Brain pericyte (primary cell): ENCODE measurements at regions not wholly inside any gene's neighbourhood (a gene's known extent, or its start where the extent isn't known, plus 50 kb on each side); places are given as distances from the start of the nearest gene placed in this dataset.
"Not testable (repeated sequence)": the region's sequence is repeated elsewhere in the genome, so short reads cannot be mapped to it uniquely, and the experiment has no call there.

Experiments
- DNase-seq: peaks from one replicate; pipeline ENCODE4 v3.0.0-alpha.2; 2012; ENCODE audit warnings: low read depth, low spot score

DNA sequence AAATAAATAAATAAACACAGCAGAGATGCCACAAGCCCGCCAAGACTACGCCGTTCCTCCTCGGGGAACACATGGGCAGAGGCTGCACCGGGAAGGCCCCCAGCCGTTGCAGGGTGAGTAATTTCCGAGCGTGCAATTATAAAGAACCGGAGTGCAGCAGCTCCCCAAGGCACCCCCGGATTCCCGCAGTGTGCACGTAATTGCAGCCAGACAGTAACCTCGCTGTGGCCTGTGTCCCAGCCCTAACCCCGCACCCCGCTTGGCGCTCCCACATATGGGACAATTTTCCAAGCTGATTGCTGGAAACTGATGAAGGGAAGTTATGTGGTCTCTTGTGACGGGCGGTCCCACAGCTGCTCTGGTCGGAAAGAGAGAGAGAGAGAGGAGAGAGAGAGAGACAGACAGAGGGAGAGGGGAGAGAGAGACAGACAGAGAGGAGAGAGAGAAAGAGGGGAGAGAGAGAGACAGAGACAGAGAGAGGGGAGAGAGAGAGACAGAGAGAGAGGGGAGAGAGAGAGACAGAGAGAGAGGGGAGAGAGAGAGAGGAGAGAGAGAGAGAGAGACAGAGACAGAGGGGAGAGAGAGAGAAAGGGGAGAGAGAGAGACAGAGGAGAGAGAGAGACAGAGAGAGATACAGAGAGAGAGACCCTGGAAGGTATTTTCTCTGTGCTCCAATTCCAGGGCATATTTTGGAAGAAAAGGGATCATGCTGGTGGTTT, 275.4 kb downstream of the SHOX start:
- DNase-seq: no peak

DNA sequence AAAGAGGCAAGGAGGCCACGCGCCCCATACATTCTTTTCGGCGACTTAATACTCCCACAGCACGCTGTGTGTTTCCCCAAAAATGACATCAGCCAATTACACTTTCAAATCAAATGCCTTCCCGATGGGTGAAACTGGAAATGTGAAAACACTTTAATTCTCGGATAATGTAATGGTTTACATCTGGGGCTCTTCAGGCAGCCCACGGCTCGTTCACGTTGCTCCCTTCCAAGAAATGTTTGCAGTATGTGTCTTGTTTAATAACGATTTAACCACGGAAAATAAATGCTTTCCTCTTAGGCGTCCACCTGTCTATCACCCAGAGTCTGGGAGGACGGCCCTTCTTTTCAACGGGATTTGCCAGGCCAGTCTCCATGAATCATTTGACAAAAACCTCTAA, 272.5 kb downstream of the SHOX start:
- no peak for DNase-seq

DNA sequence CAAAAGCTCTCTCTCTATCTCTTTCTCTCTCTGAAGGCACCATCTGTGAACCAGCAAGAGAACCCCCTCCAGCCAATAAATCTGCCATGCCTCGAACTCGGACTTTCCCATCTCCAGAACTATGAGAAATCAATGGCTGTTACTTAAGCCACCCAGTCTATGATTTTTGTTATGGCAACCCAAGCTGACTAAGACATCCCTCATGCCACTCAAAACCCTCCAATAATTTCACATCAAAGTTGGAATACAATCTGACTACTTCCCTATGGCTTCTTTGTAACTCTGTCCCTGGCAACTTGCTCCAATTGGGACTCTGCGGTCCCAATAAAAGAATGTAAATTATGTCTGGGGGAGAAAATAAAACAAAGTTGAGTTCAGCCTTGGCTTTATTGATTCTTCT, 265.7 kb downstream of the SHOX start:
- no peak for DNase-seq

DNA sequence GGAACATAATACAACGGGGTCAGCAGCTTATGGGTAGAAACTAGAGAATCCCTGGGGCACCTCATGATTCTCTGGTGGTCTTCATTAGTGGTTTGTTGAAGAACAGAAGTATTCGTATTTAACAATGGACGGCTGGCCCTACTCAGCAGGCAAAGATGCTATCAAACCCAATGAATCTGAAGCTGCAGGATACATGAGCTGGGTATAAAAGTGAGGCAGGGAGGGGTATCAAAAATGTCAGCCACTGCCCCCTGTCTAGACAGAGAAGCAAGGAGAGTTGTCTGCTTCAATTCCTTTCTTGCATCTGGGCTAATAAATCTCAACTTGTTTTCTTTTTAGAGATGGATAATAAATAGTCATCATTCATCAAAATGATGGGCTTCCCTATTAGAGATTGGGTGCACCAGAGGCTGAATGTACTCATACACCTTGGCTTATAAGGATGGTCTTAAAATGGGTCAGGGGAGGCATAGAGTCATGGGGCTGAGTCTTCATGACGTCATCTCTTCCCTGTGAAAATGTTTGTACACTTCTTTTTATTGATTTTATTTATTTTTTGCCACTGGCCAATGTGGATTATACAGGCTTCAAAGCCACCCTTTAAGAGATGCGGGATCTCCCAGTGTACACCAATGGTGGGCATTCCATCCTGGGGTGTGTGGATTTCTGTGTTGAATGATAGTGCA, 259.5 kb downstream of the SHOX start:
- DNase-seq: no peak

DNA sequence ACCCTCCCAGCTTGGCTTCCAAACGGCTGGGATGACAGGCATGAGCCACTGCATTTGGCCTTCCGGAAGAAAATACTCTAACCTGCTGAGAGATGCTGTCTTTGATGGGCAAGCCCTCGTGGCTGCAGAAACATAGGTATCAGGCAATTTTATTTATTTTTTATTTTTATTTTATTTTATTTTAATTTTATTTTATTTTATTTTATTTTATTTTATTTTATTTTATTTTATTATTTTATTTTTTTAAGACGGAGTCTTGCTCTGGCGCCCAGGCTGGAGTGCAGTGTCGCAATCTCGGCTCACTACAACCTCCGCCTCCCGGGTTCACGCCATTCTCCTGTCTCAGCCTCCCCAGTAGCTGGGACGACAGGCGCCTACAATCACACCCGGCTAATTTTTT, 257.1 kb downstream of the SHOX start:
- DNase-seq: not testable (repeated sequence)

DNA sequence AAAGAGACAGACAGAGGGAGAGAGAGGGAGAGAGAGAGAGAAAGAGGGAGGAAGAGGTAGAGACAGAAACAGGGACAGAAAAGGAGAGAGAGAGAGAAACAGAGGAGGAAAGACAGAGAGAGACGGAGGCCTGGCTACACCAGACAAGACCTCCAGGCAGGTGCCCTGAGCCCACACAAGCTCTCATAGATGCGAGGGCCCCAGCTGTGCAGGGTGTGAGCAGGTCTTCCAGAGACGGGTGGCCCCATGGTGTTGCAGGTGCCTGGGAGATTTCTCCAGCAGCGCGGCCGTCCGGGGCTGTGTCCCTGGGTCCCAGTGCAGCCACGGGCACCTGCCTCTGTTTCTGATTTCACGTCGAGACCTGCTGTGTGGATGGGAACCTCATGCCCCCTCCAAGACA, 253.0 kb downstream of the SHOX start:
- no peak for DNase-seq

DNA sequence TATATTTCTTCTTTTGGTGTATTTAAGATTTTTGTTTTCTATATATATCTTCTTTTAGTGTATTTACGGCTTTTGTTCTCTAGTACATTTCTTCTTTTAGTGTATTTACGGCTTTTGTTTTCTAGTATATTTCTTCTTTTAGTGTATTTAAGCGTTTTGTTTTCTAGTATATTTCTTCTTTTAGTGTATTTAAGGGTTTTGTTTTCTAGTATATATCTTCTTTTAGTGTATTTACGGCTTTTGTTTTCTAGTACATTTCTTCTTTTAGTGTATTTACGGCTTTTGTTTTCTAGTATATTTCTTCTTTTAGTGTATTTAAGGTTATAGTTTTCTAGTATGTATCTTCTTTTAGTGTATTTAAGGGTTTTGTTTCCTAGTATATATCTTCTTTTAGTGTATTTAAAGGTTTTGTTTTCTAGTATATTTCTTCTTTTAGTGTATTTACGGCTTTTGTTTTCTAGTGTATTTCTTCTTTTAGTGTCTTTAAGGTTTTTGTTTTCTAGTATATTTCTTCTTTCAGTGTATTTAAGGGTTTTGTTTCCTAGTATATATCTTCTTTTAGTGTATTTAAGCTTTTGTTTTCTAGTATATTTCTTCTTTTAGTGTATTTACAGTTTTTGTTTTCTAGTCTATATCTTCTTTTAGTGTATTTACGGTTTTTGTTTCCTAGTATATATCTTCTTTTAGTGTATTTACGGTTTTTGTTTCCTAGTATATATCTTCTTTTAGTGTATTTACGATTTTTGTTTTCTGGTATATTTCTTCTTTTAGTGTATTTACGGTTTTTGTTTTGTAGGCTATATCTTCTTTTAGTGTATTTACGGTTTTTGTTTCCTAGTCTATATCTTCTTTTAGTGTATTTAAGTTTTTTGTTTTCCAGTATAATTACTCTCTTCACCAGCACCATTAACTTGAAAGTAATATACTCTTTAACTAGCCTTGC, 249.4 kb downstream of the SHOX start:
- DNase-seq: not testable (repeated sequence)

DNA sequence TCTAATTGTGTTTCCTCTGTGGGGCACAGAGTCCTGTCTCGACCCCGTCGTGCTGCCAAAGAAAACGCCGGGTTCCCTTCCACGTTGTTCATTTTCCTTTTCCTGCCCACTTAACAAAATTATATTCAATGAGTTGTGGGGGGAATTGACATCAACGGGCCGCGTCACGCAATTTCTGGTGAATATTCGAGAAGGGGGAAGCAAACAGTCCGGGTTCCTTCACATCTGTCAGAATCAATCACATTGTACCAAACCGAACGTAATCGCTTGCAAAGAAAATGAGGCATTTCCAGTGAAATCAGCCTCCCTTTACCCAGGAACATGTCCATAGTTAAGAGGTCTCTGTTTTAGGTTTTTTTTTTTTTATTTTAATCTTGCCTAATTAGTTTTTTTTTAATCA, 243.5 kb downstream of the SHOX start:
- DNase-seq: no peak

DNA sequence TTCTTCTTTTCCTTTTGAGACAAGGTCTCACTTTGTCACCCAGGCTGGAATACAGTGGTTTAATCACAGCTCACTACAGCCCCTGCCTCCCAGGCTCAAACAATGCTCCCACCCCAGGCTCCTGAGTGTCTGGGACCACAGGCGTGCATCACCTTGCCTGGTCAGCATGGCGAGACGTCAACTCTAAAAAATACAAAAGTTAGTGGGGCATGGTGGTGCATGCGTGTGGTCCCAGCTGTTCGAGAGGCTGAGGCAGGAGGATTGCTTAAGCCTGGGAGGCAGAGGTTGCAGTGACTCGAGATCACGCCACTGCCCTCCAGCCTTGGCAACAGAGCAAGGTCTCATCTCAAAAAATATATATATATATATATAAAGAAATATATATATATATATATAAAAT, 242.4 kb downstream of the SHOX start:
- DNase-seq: no peak

DNA sequence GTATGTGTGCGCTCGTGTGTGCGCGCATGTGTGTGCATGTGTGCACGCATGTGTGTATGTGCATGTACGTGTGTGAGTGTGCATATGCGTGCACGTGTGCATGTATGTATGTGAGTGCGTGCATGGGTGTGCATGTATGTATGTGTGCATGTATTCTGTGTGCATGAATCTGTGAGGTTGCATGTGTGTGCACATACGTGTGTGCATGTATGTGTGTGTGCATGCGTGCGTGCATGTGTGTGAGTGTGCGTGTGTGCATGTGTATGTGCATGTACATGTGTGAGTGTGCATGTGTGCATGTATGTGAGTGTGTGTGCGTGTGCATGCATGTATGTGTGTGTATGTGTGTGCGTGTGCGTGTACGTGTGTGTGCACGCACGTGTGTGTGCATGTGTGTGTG, 241.5 kb downstream of the SHOX start:
- no peak for DNase-seq

DNA sequence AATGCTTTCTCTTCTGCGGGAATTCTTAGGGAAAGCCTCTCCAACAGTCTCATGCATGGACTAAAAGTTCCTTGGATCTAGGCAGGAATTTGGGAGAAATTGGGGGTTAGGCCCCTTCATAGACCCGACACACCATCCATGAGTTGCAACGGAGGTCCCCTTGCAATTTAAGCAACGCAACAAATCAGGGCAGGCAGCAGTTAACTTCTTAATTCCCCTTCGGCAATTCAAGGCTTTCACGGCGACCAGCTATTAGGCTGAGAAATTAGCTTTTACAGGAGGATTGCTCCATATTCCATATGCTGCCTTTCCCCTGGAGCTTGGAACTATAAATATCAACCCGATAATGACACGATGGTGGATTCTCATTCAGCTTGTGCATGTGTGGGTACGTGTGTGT, 241.0 kb downstream of the SHOX start:
- no peak for DNase-seq

DNA sequence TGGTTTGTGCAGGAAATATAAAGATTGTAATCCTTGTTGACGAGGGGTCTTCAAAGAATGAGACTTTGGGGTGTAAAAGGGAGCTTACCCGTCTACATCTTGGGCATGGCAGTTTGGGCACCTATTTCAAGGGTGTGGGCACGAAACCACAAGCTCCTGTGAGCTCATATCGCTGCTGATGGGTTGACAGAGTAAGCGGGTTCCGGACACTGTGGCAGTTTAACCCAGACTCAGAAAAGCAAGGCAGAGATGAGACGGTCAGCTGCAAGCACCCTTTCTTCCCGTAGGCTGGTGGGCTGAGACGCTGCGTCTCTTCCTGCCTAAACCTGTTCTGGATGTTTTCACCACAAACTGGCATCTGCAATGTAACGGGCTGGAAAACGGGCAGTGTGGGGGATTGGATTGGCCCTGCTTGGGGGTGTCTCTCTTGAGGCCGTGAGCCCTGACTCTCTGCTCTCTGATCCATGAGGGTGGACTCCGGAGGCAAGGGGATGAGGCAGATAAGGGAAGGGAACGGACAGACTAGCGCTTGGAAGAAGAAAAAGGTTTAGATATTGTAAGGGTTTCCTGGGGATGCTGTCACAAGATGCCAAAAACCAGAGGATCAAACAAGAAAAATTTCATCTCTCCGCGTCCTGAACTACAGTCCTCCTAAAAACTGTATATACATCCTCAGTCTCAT, 237.5 kb downstream of the SHOX start:
- DNase-seq: no peak

DNA sequence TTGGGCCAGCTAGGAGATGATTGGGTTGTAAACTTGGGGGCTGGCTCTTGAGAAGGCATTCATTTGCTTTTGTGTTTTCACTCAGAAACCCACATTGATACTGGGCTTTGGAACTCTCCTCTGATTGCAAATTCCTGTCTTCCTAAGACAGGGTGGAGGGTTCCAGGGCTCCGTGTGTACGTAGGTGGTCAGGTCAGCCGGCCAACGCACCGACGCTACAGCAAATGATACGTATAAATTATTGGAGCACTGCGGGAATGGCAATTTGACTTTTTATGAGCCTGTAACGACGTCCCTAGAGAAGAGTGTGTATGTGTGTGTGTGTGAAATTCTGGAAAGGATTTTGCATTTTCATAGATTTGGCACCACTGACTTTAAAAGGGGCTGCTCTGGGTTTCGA, 236.9 kb downstream of the SHOX start:
- no peak for DNase-seq

DNA sequence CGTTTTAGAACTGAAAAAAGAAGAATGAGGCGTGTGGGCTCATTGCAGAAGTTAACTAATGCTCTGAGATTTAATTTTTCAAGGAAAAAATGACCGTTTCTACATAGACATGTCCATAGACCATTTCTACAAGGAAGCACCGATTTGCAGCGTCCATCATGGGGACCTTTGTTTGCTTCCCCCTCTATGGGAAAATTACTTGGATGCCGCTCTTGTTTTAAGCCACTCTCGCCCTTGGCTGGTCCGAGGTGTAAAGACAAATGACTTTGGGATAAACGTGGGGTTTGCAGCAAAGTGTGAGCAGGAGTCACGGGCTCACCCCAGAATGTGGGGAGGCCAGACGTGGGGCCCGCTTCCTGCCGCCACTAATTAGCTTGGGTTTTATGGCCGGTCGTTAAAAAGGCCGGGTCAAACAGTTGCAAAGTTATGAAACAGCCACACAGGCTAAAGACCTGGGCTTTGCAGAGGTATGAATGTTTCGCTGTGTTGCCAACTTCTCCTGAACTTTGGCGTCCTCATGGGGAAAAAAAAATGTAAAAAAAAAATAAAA, 235.9 kb downstream of the SHOX start:
- DNase-seq: no peak

DNA sequence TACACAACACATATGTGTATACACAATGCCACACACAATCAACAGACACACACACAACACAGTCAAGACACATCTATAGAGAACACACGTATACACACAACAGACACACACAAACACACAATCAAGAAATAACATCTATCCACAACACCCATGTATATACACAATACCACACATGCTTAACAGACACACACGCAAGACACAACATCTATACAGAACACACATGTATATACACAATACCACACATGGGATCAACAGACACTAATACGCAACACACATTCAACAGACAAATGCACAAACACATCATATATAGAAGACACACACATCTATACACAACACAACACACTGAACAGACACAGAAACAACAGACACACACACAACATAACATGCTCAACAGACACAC, 234.8 kb downstream of the SHOX start:
- DNase-seq: no peak

DNA sequence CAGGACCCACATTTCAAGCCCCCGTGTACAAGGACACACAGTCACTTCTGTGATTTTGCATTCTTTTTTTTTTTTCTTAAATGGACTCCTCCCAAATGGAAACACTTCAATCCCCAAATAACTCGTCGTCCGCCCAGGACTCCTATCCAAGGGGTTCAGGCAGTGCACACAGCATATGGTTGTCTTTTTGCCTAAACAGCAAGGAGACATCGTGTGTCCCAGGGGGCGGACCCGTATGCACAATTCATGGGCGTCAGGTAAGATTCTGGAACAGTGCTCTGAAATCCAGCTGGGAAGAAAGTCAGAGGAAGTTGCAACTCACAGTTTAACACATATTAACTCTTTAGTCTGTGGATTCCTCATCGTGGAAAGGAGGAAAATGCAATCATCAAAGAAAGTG, 231.3 kb downstream of the SHOX start:
- no peak for DNase-seq

DNA sequence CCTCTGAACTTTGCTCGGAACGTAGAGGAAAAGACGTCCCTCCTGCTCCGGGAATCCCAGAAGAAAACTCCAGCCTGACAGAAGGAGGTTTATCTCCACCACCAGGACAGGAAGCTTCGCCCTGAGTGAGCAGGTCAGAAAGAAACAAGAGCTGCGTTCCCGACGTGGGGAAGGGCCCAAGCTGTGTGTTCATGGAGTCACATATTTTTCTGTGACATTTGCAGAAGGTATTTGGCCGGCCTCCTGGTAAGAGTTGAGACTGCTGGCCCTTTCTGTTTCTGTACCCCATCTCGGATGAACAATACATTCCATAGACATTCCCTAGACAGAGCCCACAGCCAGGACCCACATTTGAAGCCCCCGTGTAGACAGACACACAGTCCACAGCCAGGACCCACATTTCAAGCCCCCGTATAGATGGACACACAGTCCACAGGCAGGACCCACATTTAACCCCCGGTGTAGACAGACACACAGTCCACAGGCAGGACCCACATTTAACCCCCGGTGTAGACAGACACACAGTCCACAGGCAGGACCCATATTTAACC, 230.8 kb downstream of the SHOX start:
- DNase-seq: no peak

DNA sequence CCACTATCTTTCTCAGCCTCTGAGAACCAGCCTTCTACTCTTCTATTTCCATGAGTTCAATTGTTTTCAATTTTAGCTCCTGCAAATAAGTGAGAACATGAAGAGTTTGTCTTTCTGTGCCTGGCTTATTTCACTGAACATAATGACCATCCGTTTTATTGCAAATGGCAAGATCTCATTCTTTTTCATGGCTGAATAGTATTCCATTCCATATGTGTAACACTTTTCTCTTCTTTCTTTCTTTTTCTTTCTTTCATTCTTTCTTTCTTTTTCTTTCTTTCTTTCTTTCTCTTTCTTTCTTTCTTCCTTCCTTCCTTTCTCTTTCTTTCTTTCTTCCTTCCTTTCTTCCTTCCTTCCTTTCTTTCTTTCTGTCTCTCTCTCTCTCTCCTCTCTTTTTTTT, 228.7 kb downstream of the SHOX start:
- no peak for DNase-seq

DNA sequence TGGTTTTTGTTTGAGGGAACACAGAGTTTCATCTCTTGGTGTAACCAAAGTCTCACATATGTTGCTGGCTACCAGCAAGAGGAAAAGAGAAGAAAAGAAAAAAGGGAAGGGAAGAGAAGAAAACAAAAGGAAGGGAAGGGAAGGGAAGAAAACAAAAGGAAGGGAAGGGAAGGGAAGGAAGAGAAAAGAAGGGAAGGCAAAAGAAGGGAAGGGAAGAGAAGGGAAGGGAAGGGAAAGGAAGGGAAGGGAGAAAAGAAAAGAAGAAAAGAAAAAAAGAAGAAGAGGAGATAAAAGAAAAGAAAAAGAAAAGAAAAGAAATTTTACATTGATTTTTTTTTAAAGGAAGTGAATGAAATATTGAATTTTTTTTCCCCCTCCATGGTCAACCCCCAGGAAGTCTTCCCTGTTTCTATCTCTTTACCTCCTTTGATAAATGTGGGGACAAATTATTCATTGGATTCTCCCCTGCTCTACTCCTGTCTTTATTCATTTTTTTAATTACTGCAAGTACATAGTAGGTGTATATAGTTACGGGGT, 228.0 kb downstream of the SHOX start:
- no peak for DNase-seq

DNA sequence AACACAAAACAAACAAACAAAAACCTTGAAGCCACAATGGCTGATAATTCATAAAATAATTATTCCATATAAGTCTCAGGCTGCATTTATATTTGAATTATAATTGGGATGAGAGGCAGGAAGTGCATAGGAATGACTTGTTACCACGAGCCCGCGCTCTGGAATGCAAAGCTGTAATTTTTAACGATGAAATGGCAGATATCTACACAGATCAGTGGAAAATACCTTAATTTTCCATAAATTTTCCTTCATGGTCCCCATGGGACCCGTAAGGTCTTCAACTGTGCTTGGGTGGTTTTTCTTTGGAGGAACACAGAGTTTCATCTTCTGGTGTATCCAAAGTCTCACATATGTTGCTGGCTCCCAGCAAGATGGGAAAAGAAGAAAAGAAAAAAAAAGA, 226.8 kb downstream of the SHOX start:
- no peak for DNase-seq
